22Rv1 (cell line): ENCODE measurements at regions not wholly inside any gene's neighbourhood (a gene's known extent, or its start where the extent isn't known, plus 50 kb on each side); places are given as distances from the start of the nearest gene placed in this dataset.
A peak's percentile ranks its signal among the peaks of the same experiment; 100 is the strongest.
"Not testable (repeated sequence)": the region's sequence is repeated elsewhere in the genome, so short reads cannot be mapped to it uniquely, and the experiment has no call there.

Source experiments
- H3K27ac ChIP-seq: fragments of 450-650 bp; 2 replicates; pipeline ENCODE4 v1.5.1; 2017
- ZFX ChIP-seq: fragments of 450-650 bp; IDR thresholded peaks from 2 replicates; pipeline ENCODE4 v1.6.1; 2017; ENCODE audit warnings: antibody characterized with exemption, borderline replicate concordance
- TF ChIP-seq, protein P1 (sequence below): fragments of 450-650 bp; IDR thresholded peaks from 2 replicates; pipeline ENCODE4 v1.5.1; 2017; ENCODE audit warnings: mild to moderate bottlenecking

DNA sequence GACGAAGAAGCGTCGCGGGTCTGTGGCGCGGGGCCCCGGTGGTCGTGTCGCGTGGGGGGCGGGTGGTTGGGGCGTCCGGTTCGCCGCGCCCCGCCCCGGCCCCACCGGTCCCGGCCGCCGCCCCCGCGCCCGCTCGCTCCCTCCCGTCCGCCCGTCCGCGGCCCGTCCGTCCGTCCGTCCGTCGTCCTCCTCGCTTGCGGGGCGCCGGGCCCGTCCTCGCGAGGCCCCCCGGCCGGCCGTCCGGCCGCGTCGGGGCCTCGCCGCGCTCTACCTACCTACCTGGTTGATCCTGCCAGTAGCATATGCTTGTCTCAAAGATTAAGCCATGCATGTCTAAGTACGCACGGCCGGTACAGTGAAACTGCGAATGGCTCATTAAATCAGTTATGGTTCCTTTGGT is 1533.5 kb upstream of the TPTE start:
- not testable (repeated sequence) for H3K27ac ChIP-seq

DNA sequence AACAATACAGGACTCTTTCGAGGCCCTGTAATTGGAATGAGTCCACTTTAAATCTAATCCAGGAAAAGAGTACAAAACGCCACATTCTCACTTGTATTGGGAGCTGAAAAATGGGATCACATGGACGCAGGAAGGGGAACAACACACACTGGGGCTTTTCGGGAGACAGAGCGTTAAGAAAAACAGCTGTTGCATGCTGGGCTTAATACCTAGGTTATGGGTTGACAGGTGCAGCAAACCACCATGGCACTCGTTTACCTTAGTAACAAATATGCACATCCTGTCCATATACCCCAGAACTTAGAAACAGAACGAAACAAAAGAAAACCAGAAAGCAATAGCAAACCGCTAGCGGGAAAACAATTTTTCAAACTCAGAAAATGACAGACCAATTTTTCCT is 1532.7 kb upstream of the TPTE start:
- TF ChIP-seq ZFX, result no peak
- H3K27ac ChIP-seq, result no peak overlapping the region

DNA sequence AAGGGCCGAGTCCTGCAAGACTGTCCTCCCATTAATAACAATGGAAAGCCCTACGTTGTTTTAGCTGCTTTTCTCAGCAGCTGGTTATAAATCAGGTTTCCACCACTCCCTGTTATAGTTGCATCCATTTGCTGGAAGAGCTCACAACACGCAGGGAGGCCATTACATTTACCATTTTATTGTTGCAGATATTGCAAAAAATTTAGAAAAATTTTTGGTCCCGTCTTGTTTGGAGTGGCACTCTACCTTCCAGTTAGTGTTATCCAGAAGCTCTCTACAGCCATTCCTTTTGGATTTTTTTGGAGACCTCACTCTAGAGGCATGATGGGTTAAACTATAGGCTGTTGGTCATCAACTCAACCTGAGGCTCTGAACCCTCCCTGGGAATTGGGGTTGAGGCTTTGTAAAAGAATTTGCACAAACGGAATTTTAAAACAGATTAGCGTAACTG is 1532.1 kb upstream of the TPTE start:
- H3K27ac ChIP-seq, result peak overlapping the region; percentile 40
- no peak for TF ChIP-seq ZFX
- TF ChIP-seq, protein P1, sequence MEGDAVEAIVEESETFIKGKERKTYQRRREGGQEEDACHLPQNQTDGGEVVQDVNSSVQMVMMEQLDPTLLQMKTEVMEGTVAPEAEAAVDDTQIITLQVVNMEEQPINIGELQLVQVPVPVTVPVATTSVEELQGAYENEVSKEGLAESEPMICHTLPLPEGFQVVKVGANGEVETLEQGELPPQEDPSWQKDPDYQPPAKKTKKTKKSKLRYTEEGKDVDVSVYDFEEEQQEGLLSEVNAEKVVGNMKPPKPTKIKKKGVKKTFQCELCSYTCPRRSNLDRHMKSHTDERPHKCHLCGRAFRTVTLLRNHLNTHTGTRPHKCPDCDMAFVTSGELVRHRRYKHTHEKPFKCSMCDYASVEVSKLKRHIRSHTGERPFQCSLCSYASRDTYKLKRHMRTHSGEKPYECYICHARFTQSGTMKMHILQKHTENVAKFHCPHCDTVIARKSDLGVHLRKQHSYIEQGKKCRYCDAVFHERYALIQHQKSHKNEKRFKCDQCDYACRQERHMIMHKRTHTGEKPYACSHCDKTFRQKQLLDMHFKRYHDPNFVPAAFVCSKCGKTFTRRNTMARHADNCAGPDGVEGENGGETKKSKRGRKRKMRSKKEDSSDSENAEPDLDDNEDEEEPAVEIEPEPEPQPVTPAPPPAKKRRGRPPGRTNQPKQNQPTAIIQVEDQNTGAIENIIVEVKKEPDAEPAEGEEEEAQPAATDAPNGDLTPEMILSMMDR, result no peak

DNA sequence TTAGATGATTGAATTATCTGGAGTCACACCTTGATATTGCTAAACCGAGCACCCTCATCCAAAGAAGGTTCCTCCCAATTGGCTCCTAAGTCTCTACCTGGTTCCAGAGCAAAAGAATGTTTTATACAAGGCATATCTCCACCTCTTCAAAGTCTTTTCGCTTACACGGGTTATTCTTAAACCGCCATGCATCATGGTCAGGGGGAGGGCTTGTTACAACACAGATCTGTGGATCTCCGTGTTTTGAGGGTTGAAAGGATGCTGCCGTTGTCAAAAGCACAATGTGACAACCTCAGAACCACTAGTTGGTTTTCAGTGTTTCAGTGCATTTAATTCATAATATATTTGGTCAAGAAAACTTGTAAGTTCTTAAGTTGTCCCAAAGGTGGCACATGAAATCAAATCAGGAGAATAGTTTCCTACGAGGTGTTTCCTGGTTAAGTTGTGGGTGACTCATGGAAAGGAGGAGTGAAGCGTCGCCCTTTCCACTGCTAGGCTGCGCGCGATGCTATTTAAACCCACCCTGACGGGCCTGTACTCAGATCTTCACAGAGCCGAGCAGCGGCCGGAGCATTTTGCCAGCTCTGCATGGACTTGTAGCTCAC is 1531.6 kb upstream of the TPTE start:
- no peak for TF ChIP-seq ZFX
- TF ChIP-seq, protein P1, result no peak
- H3K27ac ChIP-seq, result peak overlapping the region; percentile 40

DNA sequence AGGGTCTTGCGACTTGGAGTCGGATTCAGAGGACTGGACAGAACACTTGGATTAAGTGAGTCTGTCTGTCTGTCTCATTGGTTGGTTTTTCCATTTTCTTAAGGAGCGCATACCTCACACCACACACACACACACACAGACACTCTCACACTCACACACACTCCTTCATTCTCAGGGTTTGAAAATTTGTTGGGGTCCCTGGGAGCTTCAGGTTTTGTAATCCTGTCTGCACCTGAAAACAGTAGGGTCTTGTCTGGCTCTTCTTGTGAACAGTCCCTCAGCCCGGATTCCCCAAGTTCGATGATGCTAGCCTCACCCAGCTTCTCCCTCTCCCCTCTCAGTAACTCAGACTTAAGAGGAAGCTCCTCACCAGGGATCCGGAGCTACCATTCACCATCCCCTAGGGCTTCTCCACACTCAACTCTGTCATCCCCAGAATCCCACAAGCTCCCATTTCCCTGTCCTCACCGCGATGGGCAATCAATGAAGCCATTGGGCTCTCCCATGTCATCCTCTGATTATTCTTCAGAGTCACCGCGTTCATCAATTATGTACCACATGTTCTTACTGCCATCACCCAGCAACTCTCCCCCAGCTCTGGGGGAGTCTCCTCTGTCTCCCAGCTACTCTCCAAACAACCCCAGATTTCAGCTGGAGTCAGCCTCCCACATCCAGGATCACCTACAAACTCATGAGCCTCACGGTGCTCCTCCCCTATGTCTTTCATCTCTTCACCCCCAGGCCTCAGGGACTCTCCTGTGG is 1530.9 kb upstream of the TPTE start:
- TF ChIP-seq, protein P1, result no peak
- TF ChIP-seq ZFX, result no peak
- H3K27ac ChIP-seq, result peak overlapping the region; percentile 40

DNA sequence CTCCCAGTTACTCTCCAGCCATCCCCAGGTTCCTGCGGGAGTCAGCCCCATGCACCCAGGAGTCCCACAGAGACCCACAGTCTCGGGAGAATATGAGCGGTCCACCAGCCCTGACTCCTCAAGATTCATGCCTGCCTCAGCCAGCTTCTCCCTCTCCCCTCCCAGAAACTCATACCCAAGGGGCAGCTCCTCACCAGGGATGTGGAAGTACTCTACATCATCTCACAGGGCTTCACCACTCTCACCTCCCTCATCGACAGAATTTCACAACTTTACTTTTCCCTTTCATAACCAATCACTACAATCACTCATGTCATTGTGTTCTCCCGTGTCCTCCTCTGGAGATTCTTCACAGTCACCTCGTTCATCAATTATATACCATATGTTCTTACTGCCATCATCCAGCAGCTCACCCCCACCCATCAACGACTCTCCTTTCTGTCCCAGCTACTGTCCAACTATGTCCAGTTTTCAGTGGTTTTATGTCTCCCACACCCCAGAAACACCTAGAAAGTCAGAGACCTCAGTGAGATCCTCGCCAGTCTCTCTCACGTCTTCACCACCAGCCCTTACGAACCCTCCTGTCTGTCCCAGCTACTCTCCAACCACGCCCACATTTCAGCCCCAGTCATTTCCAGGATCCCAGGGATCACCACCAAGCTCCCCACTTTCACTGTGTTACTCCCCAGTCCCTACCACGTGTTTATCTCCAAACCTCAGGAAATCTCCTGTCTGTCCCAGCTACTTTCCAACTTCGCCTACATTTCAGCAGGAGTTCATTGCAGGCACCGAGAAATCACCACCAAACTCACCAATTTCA is 1530.1 kb upstream of the TPTE start:
- H3K27ac ChIP-seq, result peak overlapping the region; percentile 22
- TF ChIP-seq, protein P1, result no peak
- TF ChIP-seq ZFX, result no peak

DNA sequence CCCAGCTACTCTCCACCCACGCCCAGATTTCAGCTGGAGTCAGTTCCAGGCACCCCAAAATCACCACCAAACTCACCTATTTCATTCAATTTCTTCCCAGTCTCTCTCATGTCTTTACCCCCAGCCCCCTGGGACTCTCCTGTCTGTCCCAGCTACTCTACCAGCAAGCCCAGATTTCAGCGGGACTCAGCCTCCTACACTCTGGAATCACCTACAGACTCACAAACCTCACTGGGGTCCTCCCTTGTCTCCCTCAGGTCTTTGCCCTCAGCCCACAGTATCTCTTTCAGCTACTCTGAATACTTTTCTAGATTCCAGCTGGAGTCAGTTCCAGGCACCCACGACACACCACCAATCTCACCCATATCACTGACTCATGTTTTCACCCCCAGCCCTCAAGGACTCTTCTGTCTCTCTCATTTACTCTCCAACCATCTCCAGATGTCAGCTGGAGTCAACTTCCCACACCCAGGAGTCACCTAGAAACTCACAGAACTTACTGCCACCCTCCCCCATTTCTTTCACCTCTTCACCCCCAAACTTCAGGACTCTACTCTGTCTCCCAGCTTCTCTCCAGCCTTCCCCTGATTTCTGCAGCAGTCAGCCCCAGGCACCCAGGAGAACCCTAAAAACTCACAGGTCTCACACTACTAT is 1529.3 kb upstream of the TPTE start:
- TF ChIP-seq ZFX, result no peak
- TF ChIP-seq, protein P1, result no peak
- peak overlapping the region; percentile 22 for H3K27ac ChIP-seq
